ENCODE measurements at regions not wholly inside any gene's neighbourhood (a gene's known extent, or its start where the extent isn't known, plus 50 kb on each side); places are given as distances from the start of the nearest gene placed in this dataset.

GRCh38 chr3:102176333-102177050 lies 258.3 kb upstream of the ZPLD1 start:
- intact Hi-C loops (cut with micrococcal nuclease) = no loop called here
- Histone ChIP-seq H3K9ac (ENCODE audit: low read length) (no peak overlapping the region), H3K4me3 (ENCODE audit: control extremely low read depth in 1 of 5, extremely low read depth in 1 of 5, insufficient read depth in 1 of 5, low read depth in 2 of 5, low read length in 4 of 5) (no peak overlapping the region), H3K27me3 (replicated peaks in 1 of 4; ENCODE audit: control extremely low read depth in 1 of 4, control insufficient read depth in 3 of 4, insufficient read depth in 4 of 4, low read length in 3 of 4) (peaks cover 0 to 3% (median 0%) of the 10 kb centered on the region in 4 experiments), H3K36me3 (replicated peaks in 1 of 2; ENCODE audit: control extremely low read depth in 1 of 2, control insufficient read depth in 1 of 2, extremely low read depth in 1 of 2, insufficient read depth in 2 of 2, low read length in 1 of 2) (no peaks in the 10 kb centered on the region), H3K4me1 (ENCODE audit: control insufficient read depth in 2 of 2, insufficient read depth in 2 of 2, low read length in 2 of 2) (peaks cover 8 to 16% of the 10 kb centered on the region in 2 donors), H3K9me3 (ENCODE audit: control extremely low read depth in 1 of 3, control insufficient read depth in 2 of 3, insufficient read depth in 1 of 3, low read length in 2 of 3) (no peaks in the 10 kb centered on the region), H3K4me2 (replicated peaks; ENCODE audit: low read depth, low read length, poor library complexity, severe bottlenecking) (no peak overlapping the region), H2AFZ (ENCODE audit: insufficient read depth, low read depth, low read length, poor library complexity, severe bottlenecking) (no peak overlapping the region), H3K27ac (ENCODE audit: low read length in 2 of 2) (no peak overlapping the region), H4K20me1 (ENCODE audit: control insufficient read depth, insufficient read depth, low read length, poor library complexity, severe bottlenecking) (no peaks in the 10 kb centered on the region), H3K79me2 (ENCODE audit: control insufficient read depth, insufficient read depth, low read length) (no peaks in the 10 kb centered on the region)
- no peak for ATAC-seq (ENCODE audit: low read depth)
- Mint-ChIP-seq H3K9me3 (ENCODE audit: insufficient read depth) (no peaks in the 10 kb centered on the region), H3K4me1 (peaks cover 12% of the 10 kb centered on the region), H3K4me3 (no peak overlapping the region), H3K27me3 (no peaks in the 10 kb centered on the region), H3K27ac (no peak overlapping the region)
- CTCF ChIA-PET = interaction anchor here (0.6 to 1.2 kb wide), 6 partner anchors 29 to 497 kb away, joined by 3 to 4 read pairs (median 3); partner anchors contain the start of gene NFKBIZ
- DNase-seq = no peak
- POLR2A ChIA-PET = no interaction called here
- WGBS (ENCODE audit: insufficient coverage) = no CpG with 5 or more reads among the region's 5 CpGs
- TF ChIP-seq EZH2 (IDR thresholded peaks at IDR 0.05; ENCODE audit: borderline replicate concordance, insufficient read depth, low read depth, low read length, poor library complexity, severe bottlenecking) (no peak), CTCF (IDR thresholded peaks at IDR 0.05) (no peak)

GRCh38 chr3:102177075-102177755 lies 257.6 kb upstream of the ZPLD1 start:
- Histone ChIP-seq H3K27me3 (replicated peaks in 1 of 4; ENCODE audit: control extremely low read depth in 1 of 4, control insufficient read depth in 3 of 4, insufficient read depth in 4 of 4, low read length in 3 of 4) (peaks cover 0 to 3% (median 0%) of the 10 kb centered on the region in 4 experiments), H3K36me3 (replicated peaks in 1 of 2; ENCODE audit: control extremely low read depth in 1 of 2, control insufficient read depth in 1 of 2, extremely low read depth in 1 of 2, insufficient read depth in 2 of 2, low read length in 1 of 2) (no peaks in the 10 kb centered on the region), H3K4me2 (replicated peaks; ENCODE audit: low read depth, low read length, poor library complexity, severe bottlenecking) (no peak overlapping the region), H4K20me1 (ENCODE audit: control insufficient read depth, insufficient read depth, low read length, poor library complexity, severe bottlenecking) (no peaks in the 10 kb centered on the region), H3K79me2 (ENCODE audit: control insufficient read depth, insufficient read depth, low read length) (no peaks in the 10 kb centered on the region), H2AFZ (ENCODE audit: insufficient read depth, low read depth, low read length, poor library complexity, severe bottlenecking) (no peak overlapping the region), H3K9me3 (ENCODE audit: control extremely low read depth in 1 of 3, control insufficient read depth in 2 of 3, insufficient read depth in 1 of 3, low read length in 2 of 3) (no peaks in the 10 kb centered on the region), H3K4me1 (ENCODE audit: control insufficient read depth in 2 of 2, insufficient read depth in 2 of 2, low read length in 2 of 2) (peaks cover 8 to 16% of the 10 kb centered on the region in 2 donors), H3K27ac (ENCODE audit: low read length in 2 of 2) (no peak overlapping the region), H3K4me3 (ENCODE audit: control extremely low read depth in 1 of 5, extremely low read depth in 1 of 5, insufficient read depth in 1 of 5, low read depth in 2 of 5, low read length in 4 of 5) (no peak overlapping the region), H3K9ac (ENCODE audit: low read length) (no peak overlapping the region)
- Mint-ChIP-seq H3K27ac (no peak overlapping the region), H3K27me3 (no peaks in the 10 kb centered on the region), H3K4me3 (no peak overlapping the region), H3K4me1 (peaks cover 12% of the 10 kb centered on the region), H3K9me3 (ENCODE audit: insufficient read depth) (no peaks in the 10 kb centered on the region)
- CTCF ChIA-PET = interaction anchor here (0.9 to 3.0 kb wide), 4 partner anchors 28 to 363 kb away, joined by 3 to 14 read pairs (median 3); partner anchors contain the start of gene NFKBIZ
- ATAC-seq (ENCODE audit: low read depth) (no peak), DNase-seq (no peak)
- intact Hi-C loops (cut with micrococcal nuclease) = no loop called here
- 96% methylated on average over 7 of the region's 11 CpGs for WGBS (ENCODE audit: insufficient coverage)
- POLR2A ChIA-PET = no interaction called here
- TF ChIP-seq CTCF (IDR thresholded peaks at IDR 0.05) (no peak), EZH2 (IDR thresholded peaks at IDR 0.05; ENCODE audit: borderline replicate concordance, insufficient read depth, low read depth, low read length, poor library complexity, severe bottlenecking) (no peak)

All from B cell (primary cell).